Liver (tissue), 7 donors: ENCODE measurements at regions not wholly inside any gene's neighbourhood (a gene's known extent, or its start where the extent isn't known, plus 50 kb on each side); places are given as distances from the start of the nearest gene placed in this dataset.

Experiments used
- DNase-seq: peaks from one replicate; pipeline ENCODE4 v3.0.0-alpha.2; 2017; ENCODE audit warnings: low spot score
- H3K27ac ChIP-seq, 2 donors: one replicate each; pipeline ENCODE4 v1.7.0; 2013; ENCODE audit warnings: inconsistent platforms in 2 of 2, low read length in 2 of 2, control low read depth in 1 of 2, low read depth in 1 of 2, mild to moderate bottlenecking in 1 of 2
- H3K27me3 ChIP-seq, 4 donors: one replicate each; pipeline versions ENCODE4 v1.6.1 to v1.7.0; 2013; ENCODE audit warnings: low read length in 3 of 4, inconsistent platforms in 1 of 4, mild to moderate bottlenecking in 1 of 4, moderate library complexity in 1 of 4; ENCODE audit not compliant: control insufficient read depth in 4 of 4, insufficient read depth in 4 of 4
- H3K36me3 ChIP-seq, 4 donors: one replicate each; pipeline versions ENCODE4 v1.6.1 to v1.7.0; 2013; ENCODE audit warnings: low read length in 3 of 4, mild to moderate bottlenecking in 3 of 4, low read depth in 1 of 4, moderate library complexity in 1 of 4; ENCODE audit not compliant: control insufficient read depth in 4 of 4, insufficient read depth in 3 of 4
- H3K4me1 ChIP-seq, 4 donors: one replicate each; pipeline versions ENCODE4 v1.6.1 to v1.7.0; 2013; ENCODE audit warnings: low read length in 3 of 4, mild to moderate bottlenecking in 3 of 4, moderate library complexity in 1 of 4; ENCODE audit not compliant: control insufficient read depth in 4 of 4, insufficient read depth in 4 of 4
- H3K4me3 ChIP-seq, 3 donors: one replicate each; pipeline versions ENCODE4 v1.6.1 to v1.7.0; 2013; ENCODE audit warnings: low read length in 3 of 3, control low read depth in 1 of 3, low read depth in 1 of 3, mild to moderate bottlenecking in 1 of 3
- H3K9ac ChIP-seq, 2 donors: one replicate each; pipeline ENCODE4 v1.7.0; 2013; ENCODE audit warnings: low read length in 2 of 2, mild to moderate bottlenecking in 2 of 2, moderate library complexity in 2 of 2, control low read depth in 1 of 2, low read depth in 1 of 2
- H3K9me3 ChIP-seq, 4 donors: one replicate each; pipeline versions ENCODE4 v1.6.1 to v1.7.0; 2013; ENCODE audit warnings: low read length in 3 of 4; ENCODE audit not compliant: control insufficient read depth in 4 of 4
- EGR1 ChIP-seq, 2 donors: IDR thresholded peaks; 2 replicates each; pipeline ENCODE4 v1.6.1; 2016 to 2018; ENCODE audit warnings: antibody characterized with exemption in 2 of 2, low read depth in 2 of 2
- FOXA1 ChIP-seq: IDR thresholded peaks from 2 replicates; pipeline ENCODE4 v1.6.1; 2016; ENCODE audit warnings: antibody characterized with exemption
- GABPA ChIP-seq, 2 donors: IDR thresholded peaks in 1 of 2; conservative IDR thresholded peaks in 1 of 2; 2 replicates each; pipeline ENCODE4 v1.6.1; 2016; ENCODE audit warnings: antibody characterized with exemption in 2 of 2, mild to moderate bottlenecking in 1 of 2, moderate library complexity in 1 of 2
- HNF4G ChIP-seq: IDR thresholded peaks from 2 replicates; pipeline ENCODE4 v1.6.1; 2016; ENCODE audit warnings: antibody characterized with exemption
- JUND ChIP-seq, 2 donors: IDR thresholded peaks; 2 replicates each; pipeline ENCODE4 v1.6.1; 2016; ENCODE audit warnings: antibody characterized with exemption in 2 of 2
- NR2F2 ChIP-seq: IDR thresholded peaks from 2 replicates; pipeline ENCODE4 v1.6.1; 2016; ENCODE audit warnings: antibody characterized with exemption
- RAD21 ChIP-seq, 2 donors: IDR thresholded peaks; 2 replicates each; pipeline ENCODE4 v1.6.1; 2016; ENCODE audit warnings: antibody characterized with exemption in 2 of 2, mild to moderate bottlenecking in 2 of 2
- RXRA ChIP-seq, 2 donors: IDR thresholded peaks; 2 replicates each; pipeline ENCODE4 v1.6.1; 2017 to 2018; ENCODE audit warnings: antibody characterized with exemption in 2 of 2, mild to moderate bottlenecking in 1 of 2
- SP1 ChIP-seq: IDR thresholded peaks from 2 replicates; pipeline ENCODE4 v1.6.1; 2018; ENCODE audit warnings: antibody characterized with exemption, mild to moderate bottlenecking
- TAF1 ChIP-seq: conservative IDR thresholded peaks from 2 replicates; pipeline ENCODE4 v1.6.1; 2016; ENCODE audit warnings: antibody characterized with exemption, mild to moderate bottlenecking
- WGBS: extraction: QIAGEN DNeasy Blood & Tissue Kit; methylation state at CpG from one replicate; pipeline ENCODE4 v1.1.7; 2013; 5-methylcytosine and 5-hydroxymethylcytosine counted together
- TF ChIP-seq, protein P1 (sequence below): IDR thresholded peaks from 2 replicates; pipeline ENCODE4 v1.6.1; 2016; ENCODE audit warnings: antibody characterized with exemption, mild to moderate bottlenecking
- TF ChIP-seq, protein P2 (sequence below): IDR thresholded peaks from 2 replicates; pipeline ENCODE4 v1.6.1; 2016; ENCODE audit warnings: antibody characterized with exemption
- TF ChIP-seq, protein P3 (sequence below): IDR thresholded peaks from 2 replicates; pipeline ENCODE4 v1.6.1; 2016; ENCODE audit warnings: antibody characterized with exemption
- donor health status: healthy.
- donor health status: healthy.
- donor health status: healthy.
- donor health status: healthy.

DNA sequence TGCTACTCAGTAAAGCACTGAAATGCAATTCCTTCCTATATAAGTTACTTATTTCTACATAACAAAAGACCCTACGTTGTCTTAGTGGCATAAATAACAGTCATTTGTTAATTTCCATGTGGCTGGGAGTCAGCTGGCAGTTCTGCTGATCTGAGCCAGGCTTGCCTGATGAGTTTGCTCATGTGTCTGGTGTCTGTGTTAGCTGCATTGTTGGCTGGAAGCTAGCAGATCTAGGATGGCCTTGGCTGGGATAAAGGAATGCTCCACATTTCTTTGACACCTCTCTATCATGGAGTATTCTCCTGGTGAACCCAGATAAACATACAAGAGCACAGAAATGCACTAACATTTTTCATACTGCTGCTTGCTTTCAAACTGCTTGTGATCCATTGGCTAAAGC is 264.4 kb upstream of the MON1B start:
- 46% methylated on average over 1 of the region's 1 CpG for WGBS
- Histone ChIP-seq H3K27me3 (no peaks in the 10 kb centered on the region), H3K4me3 (no peak overlapping the region), H3K36me3 (no peaks in the 10 kb centered on the region), H3K4me1 (peaks cover 2 to 11% (median 9%) of the 10 kb centered on the region in 4 donors), H3K9me3 (no peaks in the 10 kb centered on the region), H3K9ac (no peak overlapping the region), H3K27ac (no peak overlapping the region)
- no peak for DNase-seq
- TF ChIP-seq NR2F2 (no peak), FOXA1 (no peak), EGR1 (IDR thresholded peaks at IDR 0.05; ENCODE audit: low read depth in 2 of 2) (no peak), JUND (IDR thresholded peaks at IDR 0.05) (no peak)
- TF ChIP-seq, protein P1, sequence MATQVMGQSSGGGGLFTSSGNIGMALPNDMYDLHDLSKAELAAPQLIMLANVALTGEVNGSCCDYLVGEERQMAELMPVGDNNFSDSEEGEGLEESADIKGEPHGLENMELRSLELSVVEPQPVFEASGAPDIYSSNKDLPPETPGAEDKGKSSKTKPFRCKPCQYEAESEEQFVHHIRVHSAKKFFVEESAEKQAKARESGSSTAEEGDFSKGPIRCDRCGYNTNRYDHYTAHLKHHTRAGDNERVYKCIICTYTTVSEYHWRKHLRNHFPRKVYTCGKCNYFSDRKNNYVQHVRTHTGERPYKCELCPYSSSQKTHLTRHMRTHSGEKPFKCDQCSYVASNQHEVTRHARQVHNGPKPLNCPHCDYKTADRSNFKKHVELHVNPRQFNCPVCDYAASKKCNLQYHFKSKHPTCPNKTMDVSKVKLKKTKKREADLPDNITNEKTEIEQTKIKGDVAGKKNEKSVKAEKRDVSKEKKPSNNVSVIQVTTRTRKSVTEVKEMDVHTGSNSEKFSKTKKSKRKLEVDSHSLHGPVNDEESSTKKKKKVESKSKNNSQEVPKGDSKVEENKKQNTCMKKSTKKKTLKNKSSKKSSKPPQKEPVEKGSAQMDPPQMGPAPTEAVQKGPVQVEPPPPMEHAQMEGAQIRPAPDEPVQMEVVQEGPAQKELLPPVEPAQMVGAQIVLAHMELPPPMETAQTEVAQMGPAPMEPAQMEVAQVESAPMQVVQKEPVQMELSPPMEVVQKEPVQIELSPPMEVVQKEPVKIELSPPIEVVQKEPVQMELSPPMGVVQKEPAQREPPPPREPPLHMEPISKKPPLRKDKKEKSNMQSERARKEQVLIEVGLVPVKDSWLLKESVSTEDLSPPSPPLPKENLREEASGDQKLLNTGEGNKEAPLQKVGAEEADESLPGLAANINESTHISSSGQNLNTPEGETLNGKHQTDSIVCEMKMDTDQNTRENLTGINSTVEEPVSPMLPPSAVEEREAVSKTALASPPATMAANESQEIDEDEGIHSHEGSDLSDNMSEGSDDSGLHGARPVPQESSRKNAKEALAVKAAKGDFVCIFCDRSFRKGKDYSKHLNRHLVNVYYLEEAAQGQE: no peak

DNA sequence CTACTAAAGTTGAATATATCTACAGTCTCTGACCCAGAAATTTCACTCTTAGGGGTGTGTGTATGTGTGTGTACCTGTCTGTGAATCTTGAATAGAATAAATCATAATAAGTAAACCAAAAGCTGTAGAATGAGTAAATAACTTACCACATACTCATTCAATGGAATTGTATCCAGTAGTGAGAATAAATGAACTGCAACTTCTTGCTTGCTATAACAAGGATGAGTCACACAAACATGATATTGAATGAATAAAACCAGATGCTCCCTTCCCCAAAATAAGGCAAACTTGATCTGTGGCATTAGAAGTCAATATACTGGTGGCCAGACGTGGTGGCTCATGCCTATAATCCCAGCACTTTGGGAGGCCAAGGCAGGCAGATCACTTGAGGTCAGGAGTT is 259.8 kb upstream of the MON1B start:
- Histone ChIP-seq H3K27me3 (no peaks in the 10 kb centered on the region), H3K9ac (no peak overlapping the region), H3K4me1 (peaks cover 0 to 7% (median 6%) of the 10 kb centered on the region in 4 donors), H3K4me3 (no peak overlapping the region), H3K27ac (no peak overlapping the region), H3K36me3 (no peaks in the 10 kb centered on the region), H3K9me3 (no peaks in the 10 kb centered on the region)
- DNase-seq: no peak
- 66% methylated on average over 1 of the region's 1 CpG for WGBS
- TF ChIP-seq SP1 (no peak), NR2F2 (no peak), FOXA1 (no peak), HNF4G (no peak), TAF1 (no peak), RXRA (IDR thresholded peaks at IDR 0.05) (no peak), GABPA (IDR thresholded peaks at IDR 0.05 in 1 of 2, conservative IDR thresholded peaks at IDR 0.05 in 1 of 2) (no peak), JUND (IDR thresholded peaks at IDR 0.05) (no peak), RAD21 (IDR thresholded peaks at IDR 0.05) (no peak)
- TF ChIP-seq, protein P2, sequence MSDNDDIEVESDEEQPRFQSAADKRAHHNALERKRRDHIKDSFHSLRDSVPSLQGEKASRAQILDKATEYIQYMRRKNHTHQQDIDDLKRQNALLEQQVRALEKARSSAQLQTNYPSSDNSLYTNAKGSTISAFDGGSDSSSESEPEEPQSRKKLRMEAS: no peak
- TF ChIP-seq, protein P1: no peak
- TF ChIP-seq, protein P3, sequence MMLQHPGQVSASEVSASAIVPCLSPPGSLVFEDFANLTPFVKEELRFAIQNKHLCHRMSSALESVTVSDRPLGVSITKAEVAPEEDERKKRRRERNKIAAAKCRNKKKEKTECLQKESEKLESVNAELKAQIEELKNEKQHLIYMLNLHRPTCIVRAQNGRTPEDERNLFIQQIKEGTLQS: no peak
